Duodenal mucosa (tissue), 2 donors: ENCODE measurements at regions not wholly inside any gene's neighbourhood (a gene's known extent, or its start where the extent isn't known, plus 50 kb on each side); places are given as distances from the start of the nearest gene placed in this dataset.
"Not testable (repeated sequence)": the region's sequence is repeated elsewhere in the genome, so short reads cannot be mapped to it uniquely, and the experiment has no call there.

ENCODE experiments used
- H3K27ac ChIP-seq: one replicate; pipeline ENCODE4 v1.7.0; 2013; ENCODE audit warnings: low read depth, low read length
- H3K27me3 ChIP-seq, 2 donors: one replicate each; pipeline ENCODE4 v1.7.0; 2013; ENCODE audit warnings: low read length in 2 of 2, control low read depth in 1 of 2; ENCODE audit not compliant: insufficient read depth in 2 of 2, control insufficient read depth in 1 of 2
- H3K36me3 ChIP-seq, 2 donors: one replicate each; pipeline ENCODE4 v1.7.0; 2013; ENCODE audit warnings: low read length in 2 of 2, control low read depth in 1 of 2; ENCODE audit not compliant: insufficient read depth in 2 of 2, control insufficient read depth in 1 of 2
- H3K4me1 ChIP-seq, 2 donors: one replicate each; pipeline ENCODE4 v1.7.0; 2013; ENCODE audit warnings: low read length in 2 of 2, control low read depth in 1 of 2; ENCODE audit not compliant: insufficient read depth in 2 of 2, control insufficient read depth in 1 of 2
- H3K4me3 ChIP-seq, 2 donors: one replicate each; pipeline ENCODE4 v1.7.0; 2013; ENCODE audit warnings: low read length in 2 of 2, low read depth in 1 of 2
- H3K9ac ChIP-seq, 2 donors: one replicate each; pipeline ENCODE4 v1.7.0; 2013; ENCODE audit warnings: low read length in 2 of 2, low read depth in 1 of 2
- H3K9me3 ChIP-seq, 2 donors: one replicate each; pipeline ENCODE4 v1.7.0; 2013; ENCODE audit warnings: low read length in 2 of 2, control low read depth in 1 of 2; ENCODE audit not compliant: control insufficient read depth in 1 of 2

- no peaks in the 10 kb centered on the region for H3K27me3 ChIP-seq
- H3K27ac ChIP-seq: no peak overlapping the region
- no peaks in the 10 kb centered on the region for H3K36me3 ChIP-seq
- no peak overlapping the region for H3K9ac ChIP-seq
- no peaks in the 10 kb centered on the region for H3K4me1 ChIP-seq
- H3K9me3 ChIP-seq: no peaks in the 10 kb centered on the region
- no peak overlapping the region for H3K4me3 ChIP-seq
These were observed 133.1 kb upstream of the FBXO11 start for GRCh38 chr2:48039209-48039990.

GRCh38 chr2:48043131-48043700 is 136.9 kb upstream of the FBXO11 start:
- H3K9me3 ChIP-seq: no peaks in the 10 kb centered on the region
- no peak overlapping the region for H3K27ac ChIP-seq

DNA sequence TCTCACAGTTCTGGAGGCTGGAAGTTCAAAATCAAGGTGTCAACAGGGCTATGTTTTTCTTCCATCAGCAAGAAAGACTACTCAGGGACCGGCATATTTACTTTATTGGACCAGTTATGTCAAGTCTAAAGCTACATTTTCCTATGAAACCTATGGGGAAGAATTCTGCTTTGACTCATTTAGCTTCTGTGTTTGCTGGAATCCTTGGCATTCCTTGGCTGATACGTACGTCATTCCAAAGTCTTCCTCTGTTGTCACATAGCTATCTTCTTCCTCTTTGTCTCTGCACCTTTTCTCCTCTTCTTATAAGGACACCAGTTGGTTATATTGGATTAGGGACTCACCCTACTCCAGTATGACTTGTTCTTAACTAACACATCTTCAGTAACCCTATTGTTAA is 137.4 kb upstream of the FBXO11 start:
- H3K9ac ChIP-seq: no peak overlapping the region
- no peak overlapping the region for H3K27ac ChIP-seq
- no peaks in the 10 kb centered on the region for H3K9me3 ChIP-seq
- no peaks in the 10 kb centered on the region for H3K27me3 ChIP-seq
- no peaks in the 10 kb centered on the region for H3K4me1 ChIP-seq
- no peak overlapping the region for H3K4me3 ChIP-seq
- no peaks in the 10 kb centered on the region for H3K36me3 ChIP-seq

More at GRCh38 chr2:48043131-48043700, 136.9 kb upstream of the FBXO11 start:
- H3K36me3 ChIP-seq: no peaks in the 10 kb centered on the region
- no peak overlapping the region for H3K9ac ChIP-seq
- H3K4me1 ChIP-seq: no peaks in the 10 kb centered on the region
- no peaks in the 10 kb centered on the region for H3K27me3 ChIP-seq
- no peak overlapping the region for H3K4me3 ChIP-seq

- Histone ChIP-seq H3K4me1 (no peaks in the 10 kb centered on the region), H3K36me3 (no peaks in the 10 kb centered on the region), H3K9ac (no peak overlapping the region), H3K27me3 (no peaks in the 10 kb centered on the region), H3K27ac (no peak overlapping the region), H3K9me3 (no peaks in the 10 kb centered on the region), H3K4me3 (no peak overlapping the region)
These were observed 139.3 kb upstream of the FBXO11 start for GRCh38 chr2:48045613-48046012.

DNA sequence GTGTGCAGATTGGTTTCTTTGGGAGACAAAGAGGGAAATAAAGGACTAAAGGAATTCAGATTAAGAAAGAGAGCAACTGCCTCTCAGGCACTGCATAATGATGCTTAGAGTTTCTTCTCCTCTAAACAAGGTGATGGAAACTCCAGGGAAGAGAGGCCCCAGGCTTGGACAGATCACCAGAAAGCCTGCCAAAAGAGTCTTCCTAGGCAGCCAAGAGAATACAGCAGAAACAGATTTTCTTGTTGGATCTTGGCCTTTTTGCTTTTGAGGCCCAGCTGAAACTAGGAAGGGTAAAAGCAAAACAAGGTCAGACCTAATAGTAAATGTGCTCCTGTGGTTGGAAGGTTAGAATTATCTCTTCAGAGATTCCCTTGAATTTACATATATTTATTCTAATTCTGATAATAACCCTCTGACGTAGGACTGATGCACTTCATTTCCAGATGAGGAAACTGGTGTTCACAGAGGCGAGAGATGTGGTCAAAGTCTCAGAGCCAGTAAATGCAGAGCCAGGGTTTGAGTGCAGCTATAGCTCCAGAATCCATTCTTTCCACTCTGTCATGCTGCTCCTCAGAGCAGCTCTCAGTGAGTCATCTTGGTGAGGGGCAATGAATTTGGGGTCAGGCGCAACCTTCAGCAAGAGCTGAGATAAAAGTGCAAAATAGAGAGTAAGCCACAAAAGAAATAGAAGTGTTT is 142.3 kb upstream of the FBXO11 start:
- Histone ChIP-seq H3K9me3 (no peaks in the 10 kb centered on the region), H3K27ac (no peak overlapping the region), H3K36me3 (no peaks in the 10 kb centered on the region), H3K4me1 (no peaks in the 10 kb centered on the region), H3K27me3 (no peaks in the 10 kb centered on the region), H3K4me3 (no peak overlapping the region), H3K9ac (no peak overlapping the region)

GRCh38 chr2:48049371-48049770 is 143.1 kb upstream of the FBXO11 start:
- H3K4me3 ChIP-seq: no peak overlapping the region
- H3K9me3 ChIP-seq: no peaks in the 10 kb centered on the region
- H3K36me3 ChIP-seq: no peaks in the 10 kb centered on the region
- H3K4me1 ChIP-seq: no peaks in the 10 kb centered on the region
- no peak overlapping the region for H3K27ac ChIP-seq
- H3K27me3 ChIP-seq: no peaks in the 10 kb centered on the region
- H3K9ac ChIP-seq: no peak overlapping the region

DNA sequence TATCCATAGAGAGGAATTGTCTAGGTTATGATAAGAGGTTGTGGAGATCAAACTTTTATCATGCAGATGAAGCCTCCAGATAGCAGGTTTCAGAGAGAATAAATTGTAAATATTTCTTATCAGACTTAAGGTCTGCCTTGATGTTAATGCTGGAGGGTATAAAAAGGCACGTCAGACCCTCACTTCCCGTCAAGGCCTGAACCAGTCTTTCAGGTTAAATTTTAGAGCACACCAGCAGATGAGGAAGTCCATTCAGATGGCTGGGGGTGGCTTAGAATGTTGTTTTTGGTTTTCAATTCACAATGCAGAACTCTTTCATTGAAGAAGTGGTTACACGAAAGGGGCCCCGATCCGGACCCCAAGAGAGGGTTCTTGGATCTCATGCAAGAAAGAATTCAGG is 144.4 kb upstream of the FBXO11 start:
- H3K27ac ChIP-seq: no peak overlapping the region
- H3K4me1 ChIP-seq: no peaks in the 10 kb centered on the region
- H3K27me3 ChIP-seq: no peaks in the 10 kb centered on the region
- no peak overlapping the region for H3K9ac ChIP-seq
- H3K36me3 ChIP-seq: no peaks in the 10 kb centered on the region
- H3K4me3 ChIP-seq: no peak overlapping the region
- H3K9me3 ChIP-seq: no peaks in the 10 kb centered on the region

DNA sequence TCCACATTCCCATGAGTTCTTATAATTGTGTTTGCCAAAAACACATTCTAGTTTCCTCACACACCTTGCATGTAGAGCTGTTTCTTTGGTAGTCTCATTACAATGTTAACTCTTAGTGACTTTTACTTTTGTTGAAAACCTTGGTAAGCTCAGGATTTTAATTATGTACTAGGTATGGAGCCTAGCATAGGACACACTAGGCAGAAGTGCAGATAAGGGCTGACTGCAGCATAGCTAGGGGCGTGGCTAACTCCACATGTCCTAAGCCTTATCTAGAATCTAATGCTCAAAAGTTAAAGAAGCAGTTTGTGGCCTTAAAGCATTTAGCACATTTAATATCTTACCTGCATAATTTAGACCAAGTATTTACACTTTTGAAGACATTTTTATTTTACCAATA is 153.7 kb upstream of the FBXO11 start:
- no peaks in the 10 kb centered on the region for H3K4me1 ChIP-seq
- no peaks in the 10 kb centered on the region for H3K9me3 ChIP-seq
- H3K9ac ChIP-seq: no peak overlapping the region
- H3K27me3 ChIP-seq: no peaks in the 10 kb centered on the region
- no peaks in the 10 kb centered on the region for H3K36me3 ChIP-seq
- no peak overlapping the region for H3K4me3 ChIP-seq
- no peak overlapping the region for H3K27ac ChIP-seq

- not testable (repeated sequence) for H3K4me1 ChIP-seq
These were observed 155.4 kb upstream of the FBXO11 start for GRCh38 chr2:48061656-48062055.

GRCh38 chr2:48065096-48065495 is 158.8 kb upstream of the FBXO11 start:
- H3K9ac ChIP-seq: no peak overlapping the region
- no peaks in the 10 kb centered on the region for H3K9me3 ChIP-seq
- no peaks in the 10 kb centered on the region for H3K27me3 ChIP-seq
- H3K4me1 ChIP-seq: no peaks in the 10 kb centered on the region
- no peak overlapping the region for H3K27ac ChIP-seq
- H3K36me3 ChIP-seq: no peaks in the 10 kb centered on the region
- H3K4me3 ChIP-seq: no peak overlapping the region

More at GRCh38 chr2:48061656-48062055, 155.4 kb upstream of the FBXO11 start:
- not testable (repeated sequence) for H3K9me3 ChIP-seq, H3K9ac ChIP-seq, H3K4me3 ChIP-seq, H3K36me3 ChIP-seq, H3K27ac ChIP-seq, H3K27me3 ChIP-seq
